Hepatocyte (in vitro differentiated cells): ENCODE measurements at regions not wholly inside any gene's neighbourhood (a gene's known extent, or its start where the extent isn't known, plus 50 kb on each side); places are given as distances from the start of the nearest gene placed in this dataset.

Experiments
- DNase-seq: peaks from one replicate; pipeline ENCODE4 v3.0.0-alpha.2; 2016; ENCODE audit warnings: low spot score
- H2AFZ ChIP-seq: fragments of 200-600 bp; sonication (generic); 2 replicates; pipeline ENCODE4 v1.6.0; 2016; ENCODE audit warnings: antibody characterized with exemption, mild to moderate bottlenecking
- H3K27ac ChIP-seq: fragments of 200-600 bp; sonication (generic); 2 replicates; pipeline ENCODE4 v1.5.1; 2016; ENCODE audit warnings: mild to moderate bottlenecking
- H3K27me3 ChIP-seq: fragments of 200-600 bp; sonication (generic); 2 replicates; pipeline ENCODE4 v1.6.1; 2016
- H3K36me3 ChIP-seq: fragments of 200-600 bp; sonication (generic); replicated peaks from 2 replicates; pipeline ENCODE4 v1.5.1; 2016; ENCODE audit warnings: low read depth; ENCODE audit not compliant: insufficient read depth
- H3K4me1 ChIP-seq: fragments of 200-600 bp; sonication (generic); 2 replicates; pipeline ENCODE4 v1.5.1; 2016; ENCODE audit warnings: mild to moderate bottlenecking, moderate library complexity; ENCODE audit not compliant: insufficient read depth
- H3K4me2 ChIP-seq: fragments of 200-600 bp; sonication (generic); 2 replicates; pipeline ENCODE4 v1.6.0; 2016
- H3K4me3 ChIP-seq: fragments of 200-600 bp; sonication (generic); 2 replicates; pipeline ENCODE4 v1.5.1; 2016; ENCODE audit warnings: mild to moderate bottlenecking
- H3K79me2 ChIP-seq: fragments of 200-600 bp; sonication (generic); 2 replicates; pipeline ENCODE4 v1.6.0; 2017; ENCODE audit warnings: mild to moderate bottlenecking
- H3K9me2 ChIP-seq: fragments of 200-600 bp; sonication (generic); replicated peaks from 2 replicates; pipeline ENCODE4 v1.6.0; 2017; ENCODE audit warnings: mild to moderate bottlenecking; ENCODE audit not compliant: insufficient read depth
- H3K9me3 ChIP-seq: fragments of 200-600 bp; sonication (generic); 2 replicates; pipeline ENCODE4 v1.5.1; 2016; ENCODE audit warnings: low read depth, mild to moderate bottlenecking
- H4K20me1 ChIP-seq: fragments of 200-600 bp; sonication (generic); 2 replicates; pipeline ENCODE4 v1.6.0; 2016; ENCODE audit warnings: mild to moderate bottlenecking; ENCODE audit not compliant: insufficient read depth, poor library complexity, severe bottlenecking
- EZH2 ChIP-seq: fragments of 200-600 bp; sonication (generic); IDR thresholded peaks from 2 replicates; pipeline ENCODE4 v1.6.1; 2016; ENCODE audit warnings: antibody characterized with exemption, mild to moderate bottlenecking, borderline replicate concordance
- EZH2phosphoT487 ChIP-seq: fragments of 200-600 bp; sonication (generic); IDR thresholded peaks from one replicate; pipeline ENCODE4 v1.6.1; 2018; ENCODE audit warnings: antibody characterized with exemption, mild to moderate bottlenecking, low read depth, moderate library complexity; ENCODE audit not compliant: unreplicated experiment, severe bottlenecking
- WGBS: methylation state at CpG from one replicate; pipeline ENCODE4 v1.1.6; 2016; ENCODE audit warnings: low lambda C conversion rate; ENCODE audit errors: missing lambda C conversion rate; 5-methylcytosine and 5-hydroxymethylcytosine counted together
- TF ChIP-seq, protein P1 (sequence below): fragments of 200-600 bp; sonication (generic); IDR thresholded peaks from 2 replicates; pipeline ENCODE4 v1.5.1; 2016; ENCODE audit warnings: antibody characterized with exemption, mild to moderate bottlenecking; ENCODE audit not compliant: poor library complexity

DNA sequence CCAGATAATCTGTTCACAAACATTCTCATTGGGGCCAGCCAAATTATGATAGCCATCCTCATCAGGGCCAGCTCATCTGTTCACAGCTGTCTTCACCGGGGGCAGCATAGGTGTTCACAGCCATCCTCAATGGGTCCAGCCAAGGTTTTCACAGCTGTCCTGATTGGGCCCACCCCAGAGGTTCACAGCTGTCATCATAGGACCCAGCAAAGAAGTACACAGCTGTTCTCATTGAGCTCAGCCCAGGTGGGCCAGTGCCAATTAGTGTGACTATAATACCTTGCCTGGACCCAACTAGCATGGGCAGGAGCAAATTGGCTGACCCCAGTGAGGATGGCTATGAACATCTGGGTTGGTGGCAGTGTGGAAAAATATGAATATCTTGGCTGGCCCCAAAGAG lies 1166.0 kb downstream of the UQCRFS1 start:
- 100% methylated on average over 1 of the region's 1 CpG for WGBS
- no peak overlapping the region for H3K4me3 ChIP-seq
- H3K27me3 ChIP-seq, result no peaks in the 10 kb centered on the region
- H3K9me2 ChIP-seq, result no peaks in the 10 kb centered on the region
- no peak for DNase-seq
- H3K27ac ChIP-seq, result no peak overlapping the region
- H3K4me2 ChIP-seq, result no peak overlapping the region
- no peaks in the 10 kb centered on the region for H3K36me3 ChIP-seq
- no peaks in the 10 kb centered on the region for H3K9me3 ChIP-seq
- H2AFZ ChIP-seq, result no peak overlapping the region
- H3K79me2 ChIP-seq, result no peaks in the 10 kb centered on the region
- TF ChIP-seq, protein P1, sequence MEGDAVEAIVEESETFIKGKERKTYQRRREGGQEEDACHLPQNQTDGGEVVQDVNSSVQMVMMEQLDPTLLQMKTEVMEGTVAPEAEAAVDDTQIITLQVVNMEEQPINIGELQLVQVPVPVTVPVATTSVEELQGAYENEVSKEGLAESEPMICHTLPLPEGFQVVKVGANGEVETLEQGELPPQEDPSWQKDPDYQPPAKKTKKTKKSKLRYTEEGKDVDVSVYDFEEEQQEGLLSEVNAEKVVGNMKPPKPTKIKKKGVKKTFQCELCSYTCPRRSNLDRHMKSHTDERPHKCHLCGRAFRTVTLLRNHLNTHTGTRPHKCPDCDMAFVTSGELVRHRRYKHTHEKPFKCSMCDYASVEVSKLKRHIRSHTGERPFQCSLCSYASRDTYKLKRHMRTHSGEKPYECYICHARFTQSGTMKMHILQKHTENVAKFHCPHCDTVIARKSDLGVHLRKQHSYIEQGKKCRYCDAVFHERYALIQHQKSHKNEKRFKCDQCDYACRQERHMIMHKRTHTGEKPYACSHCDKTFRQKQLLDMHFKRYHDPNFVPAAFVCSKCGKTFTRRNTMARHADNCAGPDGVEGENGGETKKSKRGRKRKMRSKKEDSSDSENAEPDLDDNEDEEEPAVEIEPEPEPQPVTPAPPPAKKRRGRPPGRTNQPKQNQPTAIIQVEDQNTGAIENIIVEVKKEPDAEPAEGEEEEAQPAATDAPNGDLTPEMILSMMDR, result no peak
- TF ChIP-seq EZH2 (no peak), EZH2phosphoT487 (no peak)
- H4K20me1 ChIP-seq, result no peaks in the 10 kb centered on the region
- H3K4me1 ChIP-seq, result no peaks in the 10 kb centered on the region

DNA sequence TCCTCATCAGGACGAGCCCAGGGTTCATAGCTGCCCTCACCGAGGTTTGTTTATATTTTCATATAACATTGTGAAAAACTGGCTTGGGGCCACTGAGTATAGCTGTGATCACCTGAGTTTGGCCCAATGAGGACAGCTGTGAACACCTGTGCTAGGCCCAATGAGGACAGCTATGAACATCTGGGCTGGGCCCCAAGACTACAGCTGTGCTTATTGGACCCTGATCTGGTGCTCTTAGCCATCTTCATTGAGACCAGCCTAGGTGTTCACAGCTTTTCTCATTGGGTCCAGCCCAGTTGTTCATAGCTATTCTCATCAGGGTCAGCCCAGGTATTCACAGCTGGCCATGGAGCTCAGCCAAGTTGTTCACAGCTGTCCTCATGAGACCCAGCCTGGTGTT lies 1167.3 kb downstream of the UQCRFS1 start:
- DNase-seq, result no peak

DNA sequence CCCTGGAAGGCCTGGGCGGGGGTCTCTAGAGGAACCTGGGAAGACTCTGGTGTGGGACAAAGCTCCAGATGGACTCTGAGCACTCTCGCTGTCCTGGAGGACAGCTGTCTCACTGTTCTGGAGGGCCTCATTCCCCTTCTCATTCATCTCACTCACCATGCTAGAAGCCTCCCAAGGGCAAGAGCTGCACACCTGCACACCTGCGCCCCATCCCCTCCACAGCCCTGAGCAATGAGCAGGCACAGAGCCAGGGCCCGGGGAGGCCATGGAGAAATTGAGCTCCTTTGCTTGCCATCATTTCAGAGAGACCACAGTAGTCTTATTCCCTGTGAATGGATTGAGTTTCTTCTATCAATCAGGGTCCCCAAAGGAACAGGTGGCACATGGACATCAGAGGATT lies 1168.5 kb downstream of the UQCRFS1 start:
- no peaks in the 10 kb centered on the region for H3K9me3 ChIP-seq
- no peaks in the 10 kb centered on the region for H3K9me2 ChIP-seq
- no peaks in the 10 kb centered on the region for H3K36me3 ChIP-seq
- no peaks in the 10 kb centered on the region for H4K20me1 ChIP-seq
- no peak for DNase-seq
- H2AFZ ChIP-seq, result no peak overlapping the region
- no peaks in the 10 kb centered on the region for H3K79me2 ChIP-seq
- H3K4me1 ChIP-seq, result no peaks in the 10 kb centered on the region
- no peak overlapping the region for H3K4me3 ChIP-seq
- TF ChIP-seq, protein P1, result no peak
- TF ChIP-seq EZH2 (no peak), EZH2phosphoT487 (no peak)
- WGBS, result 85% methylated on average over 4 of the region's 4 CpGs
- H3K27ac ChIP-seq, result no peak overlapping the region
- no peak overlapping the region for H3K4me2 ChIP-seq
- H3K27me3 ChIP-seq, result no peaks in the 10 kb centered on the region

More for the DNA sequence above, 1167.3 kb downstream of the UQCRFS1 start:
- 83% methylated on average over 2 of the region's 2 CpGs for WGBS
- no peak overlapping the region for H3K4me2 ChIP-seq
- no peaks in the 10 kb centered on the region for H3K79me2 ChIP-seq
- H2AFZ ChIP-seq, result no peak overlapping the region
- no peaks in the 10 kb centered on the region for H3K36me3 ChIP-seq
- H3K27me3 ChIP-seq, result no peaks in the 10 kb centered on the region
- no peaks in the 10 kb centered on the region for H3K9me2 ChIP-seq
- H3K4me3 ChIP-seq, result no peak overlapping the region
- no peaks in the 10 kb centered on the region for H4K20me1 ChIP-seq
- H3K4me1 ChIP-seq, result no peaks in the 10 kb centered on the region
- H3K27ac ChIP-seq, result no peak overlapping the region
- no peaks in the 10 kb centered on the region for H3K9me3 ChIP-seq
- TF ChIP-seq EZH2 (no peak), EZH2phosphoT487 (no peak)
- TF ChIP-seq, protein P1, result no peak

DNA sequence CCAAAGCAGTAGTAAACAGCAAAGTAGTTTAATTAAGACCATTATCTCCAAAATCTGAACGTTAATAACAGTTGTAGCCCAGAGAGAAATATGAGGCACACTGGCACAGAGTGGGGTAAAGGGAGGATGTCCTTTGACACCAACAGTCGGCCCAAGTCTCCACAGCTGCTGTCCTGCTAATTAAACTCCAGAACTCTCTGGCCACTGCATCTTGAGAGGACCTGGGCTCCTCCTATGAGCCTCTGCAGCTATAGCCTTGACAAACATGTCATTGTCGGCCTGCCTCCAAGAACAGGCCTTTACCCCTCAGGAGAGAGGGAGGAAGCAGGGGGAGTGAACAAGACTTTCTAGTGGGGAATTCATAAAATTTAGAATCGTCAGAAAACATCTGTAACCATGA lies 1170.4 kb downstream of the UQCRFS1 start:
- DNase-seq, result no peak
- Histone ChIP-seq H3K9me3 (no peaks in the 10 kb centered on the region), H3K36me3 (no peaks in the 10 kb centered on the region), H3K4me1 (no peaks in the 10 kb centered on the region), H3K27ac (no peak overlapping the region), H3K79me2 (no peaks in the 10 kb centered on the region), H3K9me2 (no peaks in the 10 kb centered on the region), H3K4me2 (no peak overlapping the region), H3K27me3 (no peaks in the 10 kb centered on the region), H4K20me1 (no peaks in the 10 kb centered on the region), H2AFZ (no peak overlapping the region), H3K4me3 (no peak overlapping the region)
- TF ChIP-seq EZH2, result no peak
- WGBS, result 82% methylated on average over 4 of the region's 4 CpGs
